Hippocampal formation (tissue), 2 donors: ENCODE measurements at regions not wholly inside any gene's neighbourhood (a gene's known extent, or its start where the extent isn't known, plus 50 kb on each side); places are given as distances from the start of the nearest gene placed in this dataset.

Source experiments
- DNase-seq, 2 donors: peaks; one replicate each; lab custom pipeline; 2025; lab: John Stamatoyannopoulos, UW

DNA sequence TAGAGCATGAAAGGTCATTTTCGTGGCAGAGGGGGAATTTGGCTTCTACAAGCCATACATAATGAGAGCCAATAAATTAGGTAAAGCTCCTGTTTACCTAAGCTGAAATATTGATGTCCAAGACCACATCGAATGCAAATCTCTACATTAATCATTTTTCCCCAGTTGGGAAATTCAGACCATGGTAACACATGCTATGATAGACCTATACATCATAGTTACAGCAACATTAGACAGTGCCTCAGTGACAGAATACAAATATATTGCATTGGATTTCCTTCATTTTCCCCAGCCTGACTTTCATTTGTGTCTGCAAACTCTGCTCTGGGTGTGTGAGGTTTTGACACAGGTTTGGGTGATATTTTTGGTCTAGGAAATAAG is 1079.7 kb upstream of the TENM4 start:
- no peak for DNase-seq

GRCh38 chr11:80519596-80520506 is 1079.0 kb upstream of the TENM4 start:
- DNase-seq = no peak

DNA sequence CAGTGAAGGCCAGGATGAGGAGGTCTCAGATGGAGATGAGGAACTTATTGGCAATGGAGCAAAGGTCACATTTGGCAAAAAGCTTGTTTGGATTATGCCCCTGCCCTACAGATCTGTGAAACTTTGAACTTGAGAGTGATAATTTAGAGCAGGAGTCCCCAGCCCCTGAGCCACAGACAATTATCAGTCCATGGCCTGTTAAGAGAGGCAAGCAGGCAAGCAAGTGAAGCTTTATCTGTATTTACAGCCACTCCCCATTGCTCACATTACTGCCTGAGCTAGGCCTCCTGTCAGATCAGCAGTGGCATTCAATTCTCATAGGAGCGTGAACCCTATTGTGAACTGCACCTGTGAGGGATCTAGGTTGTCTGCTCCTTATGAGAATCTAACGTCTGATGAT is 1076.9 kb upstream of the TENM4 start:
- no peak for DNase-seq

GRCh38 chr11:80515097-80515496 is 1074.3 kb upstream of the TENM4 start:
- no peak for DNase-seq

DNA sequence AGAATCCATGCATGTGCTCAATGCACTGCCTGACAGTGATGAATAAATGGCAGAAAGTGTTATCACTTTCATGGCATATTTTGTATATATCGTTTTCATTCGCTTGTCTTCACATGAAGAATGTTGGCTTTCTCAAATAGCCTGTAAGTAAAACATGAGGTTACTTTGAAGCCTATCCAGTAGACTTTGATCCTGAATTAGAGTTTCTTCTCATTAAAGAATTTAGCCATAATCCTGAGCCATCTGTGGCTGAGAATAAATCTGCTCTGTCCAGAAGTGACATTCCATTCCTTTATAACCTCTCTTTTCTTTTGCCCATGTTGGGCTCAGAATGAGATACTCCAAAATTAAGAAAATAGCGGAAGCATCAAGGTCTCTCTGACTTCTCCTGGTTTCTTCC is 1071.7 kb upstream of the TENM4 start:
- DNase-seq = no peak

- DNase-seq = no peak
Measured at GRCh38 chr11:80505771-80506170, 1064.9 kb upstream of the TENM4 start.

DNA sequence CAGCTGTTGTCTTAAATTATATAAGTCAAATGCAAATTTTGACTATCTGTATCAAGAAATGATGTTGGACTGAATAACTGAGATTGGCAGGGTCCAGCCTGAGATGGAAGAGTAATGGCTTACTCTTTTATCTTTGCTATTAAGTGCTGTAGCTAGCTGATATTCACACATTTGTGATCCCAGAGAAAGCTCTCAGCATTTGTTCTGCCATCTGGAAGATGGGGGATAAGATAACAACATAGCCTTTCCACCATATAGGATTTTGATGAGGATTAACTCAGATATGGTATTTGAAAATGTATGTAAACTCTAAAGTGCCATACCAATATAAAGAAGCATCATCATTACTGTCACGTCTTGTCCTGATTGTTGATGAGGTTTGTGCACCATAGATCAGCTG is 1063.2 kb upstream of the TENM4 start:
- DNase-seq = no peak

GRCh38 chr11:80502511-80502910 is 1061.7 kb upstream of the TENM4 start:
- no peak for DNase-seq

- DNase-seq = no peak
Measured at GRCh38 chr11:80495116-80495515, 1054.3 kb upstream of the TENM4 start.

DNA sequence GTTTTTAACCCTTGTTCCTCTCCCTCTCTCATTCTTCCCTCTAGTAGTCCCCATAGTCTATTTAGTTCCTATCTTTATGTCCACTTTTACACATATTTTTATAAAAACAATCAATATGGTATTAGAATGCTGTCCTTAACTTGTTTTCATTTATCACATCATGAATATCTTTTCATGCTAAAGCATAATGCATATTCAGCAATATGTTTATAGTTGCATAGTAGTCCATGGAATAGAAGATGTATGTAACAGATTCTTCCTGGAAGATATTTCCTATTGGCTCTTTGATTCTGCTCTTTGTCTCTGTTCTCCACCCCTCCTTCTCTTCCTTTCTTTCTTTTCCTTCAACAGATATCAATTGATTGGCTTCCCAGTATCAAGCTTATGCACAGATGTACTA is 1047.1 kb upstream of the TENM4 start:
- DNase-seq = no peak

DNA sequence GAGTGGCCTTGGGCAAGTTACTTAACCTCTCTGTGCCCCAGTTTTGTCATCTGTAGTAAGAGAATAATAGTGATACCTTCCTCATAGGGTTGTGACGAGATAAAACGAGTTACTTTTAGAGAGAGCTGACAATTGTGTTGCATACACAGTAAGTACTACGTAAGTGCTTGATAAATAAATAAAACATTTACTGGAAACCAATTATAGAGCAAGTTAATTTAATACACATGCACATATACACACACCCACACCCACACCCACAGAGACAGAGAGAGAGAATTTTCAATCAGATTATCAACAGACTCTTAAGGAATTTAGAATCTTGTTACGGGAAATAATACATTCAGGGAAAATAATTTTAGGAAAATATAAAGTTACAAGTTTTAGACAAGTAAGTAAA is 1045.8 kb upstream of the TENM4 start:
- DNase-seq = no peak

- no peak for DNase-seq
Measured at GRCh38 chr11:80477178-80477577, 1036.3 kb upstream of the TENM4 start.

GRCh38 chr11:80473562-80473961 is 1032.7 kb upstream of the TENM4 start:
- DNase-seq = no peak

DNA sequence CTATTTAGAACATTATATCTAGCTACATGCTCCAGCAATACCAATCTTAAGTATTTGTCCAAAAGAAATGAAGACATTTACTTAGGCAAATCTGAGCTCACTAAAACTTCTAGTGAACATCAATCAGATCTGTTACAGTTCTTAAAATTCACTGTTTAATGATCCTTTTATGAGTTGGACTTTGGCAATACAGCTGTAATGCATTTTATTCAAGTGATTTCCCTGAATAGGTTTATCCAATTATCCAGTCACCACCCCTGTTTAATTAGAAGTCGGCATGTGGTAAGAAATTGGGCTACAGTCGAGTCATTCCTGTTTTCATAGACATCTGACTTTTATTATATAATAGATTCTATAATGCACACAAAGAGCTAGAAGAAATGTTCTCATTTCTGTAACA is 1029.0 kb upstream of the TENM4 start:
- no peak for DNase-seq

DNA sequence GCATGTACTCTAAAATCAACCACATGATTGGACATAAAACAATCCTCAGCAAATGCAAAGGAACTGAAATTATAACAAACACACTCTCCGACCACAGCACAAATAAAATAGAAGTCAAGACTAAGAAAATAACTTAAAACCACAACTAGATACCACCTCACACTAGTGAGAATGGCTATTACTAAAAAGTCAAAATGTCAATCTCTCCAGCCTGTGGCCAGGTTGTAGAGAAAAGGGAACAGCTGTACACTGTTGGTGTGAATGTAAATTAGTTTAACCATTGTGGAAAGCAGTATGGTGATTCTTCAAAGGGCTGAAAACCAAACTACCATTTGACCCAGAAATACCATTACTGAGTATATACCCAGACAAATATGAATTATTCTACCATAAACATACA is 1025.7 kb upstream of the TENM4 start:
- no peak for DNase-seq

GRCh38 chr11:80462211-80462610 is 1021.4 kb upstream of the TENM4 start:
- DNase-seq = no peak

DNA sequence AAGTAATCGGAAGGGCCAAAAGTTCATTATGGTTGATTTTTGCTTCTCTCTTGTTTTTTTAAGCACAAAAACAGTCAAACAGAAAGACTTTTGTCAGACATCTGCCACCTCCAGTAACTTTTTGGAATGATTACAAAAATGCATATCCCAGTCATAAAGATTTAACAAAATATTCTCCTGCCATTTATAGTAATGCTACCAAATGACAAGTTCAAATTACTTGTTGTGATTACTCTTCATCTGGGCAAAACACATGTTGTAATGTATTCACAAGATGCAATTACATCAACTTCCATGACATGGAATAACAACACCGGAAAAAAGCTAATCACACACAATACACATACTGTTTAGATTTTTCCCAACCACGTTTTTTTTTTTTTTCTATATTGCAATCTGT is 1017.5 kb upstream of the TENM4 start:
- DNase-seq = no peak

- no peak for DNase-seq
Measured at GRCh38 chr11:80457823-80458222, 1017.0 kb upstream of the TENM4 start.

DNA sequence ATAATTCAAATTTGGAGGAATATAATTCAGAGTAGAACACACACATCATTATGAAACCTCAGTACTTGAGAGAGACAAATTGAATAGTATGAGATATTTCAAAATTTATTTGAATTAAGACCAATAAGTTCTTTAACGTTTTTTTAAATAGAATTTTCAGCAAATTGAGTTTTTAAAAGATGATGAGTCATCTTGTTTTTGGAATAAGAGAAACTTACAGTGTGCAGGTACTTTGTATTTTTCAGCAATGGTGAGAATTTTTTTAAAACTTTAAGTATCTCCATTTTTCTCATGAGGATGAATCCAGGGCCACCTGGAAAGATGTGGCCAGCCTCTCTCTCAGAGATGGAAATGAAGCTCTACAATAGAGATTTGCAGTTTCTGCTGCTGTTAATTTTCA is 1015.0 kb upstream of the TENM4 start:
- no peak for DNase-seq

DNA sequence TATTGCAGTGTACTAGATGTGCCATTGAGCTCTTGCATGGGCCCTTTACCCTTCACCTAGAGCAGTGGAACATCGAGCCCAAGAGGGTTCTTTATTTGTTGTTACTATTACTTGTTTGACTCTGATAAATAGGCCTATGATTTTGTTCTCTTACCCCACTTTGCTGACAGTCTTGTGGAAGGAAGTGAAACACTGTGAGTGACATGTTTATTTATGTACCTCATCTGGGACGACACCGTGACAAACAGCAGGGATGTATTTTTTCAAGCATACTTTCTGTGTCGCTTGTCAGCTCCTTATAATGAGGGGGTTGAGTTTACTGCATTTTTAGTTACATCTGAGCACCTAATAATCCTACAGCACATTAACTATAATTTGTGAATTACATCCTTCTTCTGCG is 1010.3 kb upstream of the TENM4 start:
- no peak for DNase-seq

- no peak for DNase-seq
Measured at GRCh38 chr11:80448709-80449108, 1007.9 kb upstream of the TENM4 start.

- DNase-seq = no peak
Measured at GRCh38 chr11:80443177-80443576, 1002.3 kb upstream of the TENM4 start.

GRCh38 chr11:80441821-80442220 is 1001.0 kb upstream of the TENM4 start:
- no peak for DNase-seq

DNA sequence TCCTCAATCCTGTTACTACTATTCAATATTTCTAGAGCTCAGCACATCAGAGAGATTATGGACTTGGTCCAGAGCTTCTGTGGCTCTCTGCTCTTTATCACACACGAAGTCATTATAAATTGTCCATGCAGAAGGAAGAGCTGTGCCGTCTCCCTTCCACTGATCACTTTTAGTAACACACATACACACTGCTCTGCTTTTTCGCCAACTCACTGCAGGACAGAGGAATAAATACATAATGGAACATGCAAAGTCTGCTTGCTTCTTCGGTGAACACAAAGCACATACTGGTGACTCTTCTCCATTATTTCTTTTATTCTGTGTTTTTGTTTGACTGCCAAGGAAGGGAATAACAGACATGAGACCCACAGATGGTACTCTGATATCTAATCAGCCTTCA is 1000.0 kb upstream of the TENM4 start:
- DNase-seq = no peak
